NCI-H1436 (cell line): ENCODE measurements at regions not wholly inside any gene's neighbourhood (a gene's known extent, or its start where the extent isn't known, plus 50 kb on each side); places are given as distances from the start of the nearest gene placed in this dataset.

Source experiments
- DNase-seq: peaks from one replicate; lab custom pipeline; 2025; lab: John Stamatoyannopoulos, UW

- DNase-seq: no peak
These were observed 62.9 kb upstream of the UGT8 start for GRCh38 chr4:114535725-114536124.

DNA sequence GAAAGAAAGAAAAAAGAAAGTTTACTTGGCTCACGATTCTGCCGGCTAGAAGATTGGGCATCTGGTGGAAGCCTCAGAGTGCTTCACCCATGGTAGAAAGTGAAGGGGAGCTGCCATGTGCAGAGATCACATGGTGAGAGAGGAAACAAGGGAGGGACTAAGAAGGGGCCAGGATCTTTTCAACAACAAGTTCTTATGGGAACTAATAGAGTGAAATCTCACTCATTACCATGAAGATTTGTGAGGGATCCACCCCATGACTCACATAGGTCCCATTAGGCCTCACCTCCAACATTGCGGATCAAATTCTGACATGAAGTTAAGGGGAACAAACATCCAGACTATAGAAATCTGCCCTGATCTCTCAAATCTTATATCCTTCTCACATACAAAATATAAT lies 61.3 kb upstream of the UGT8 start:
- no peak for DNase-seq

- no peak for DNase-seq
These were observed 60.5 kb upstream of the UGT8 start for GRCh38 chr4:114538012-114538617.

DNA sequence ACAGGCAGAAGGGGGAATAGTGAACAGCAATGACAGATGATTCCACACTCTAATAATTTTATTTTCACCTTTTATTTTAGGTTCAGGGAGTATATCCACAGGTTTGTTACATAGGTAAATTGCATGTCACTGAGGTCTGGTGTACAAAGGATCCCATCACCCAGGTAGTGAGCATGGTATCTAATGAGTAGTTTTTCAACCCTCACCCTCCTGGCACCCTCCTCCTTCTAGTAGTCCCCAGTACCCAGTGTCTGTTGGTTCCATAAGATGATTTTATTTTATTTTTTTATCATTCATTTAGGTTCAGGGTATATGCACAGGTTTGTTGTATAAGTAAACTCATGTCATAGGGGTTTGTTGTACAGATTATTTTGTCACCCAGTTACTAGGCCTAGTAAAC lies 58.6 kb upstream of the UGT8 start:
- no peak for DNase-seq

DNA sequence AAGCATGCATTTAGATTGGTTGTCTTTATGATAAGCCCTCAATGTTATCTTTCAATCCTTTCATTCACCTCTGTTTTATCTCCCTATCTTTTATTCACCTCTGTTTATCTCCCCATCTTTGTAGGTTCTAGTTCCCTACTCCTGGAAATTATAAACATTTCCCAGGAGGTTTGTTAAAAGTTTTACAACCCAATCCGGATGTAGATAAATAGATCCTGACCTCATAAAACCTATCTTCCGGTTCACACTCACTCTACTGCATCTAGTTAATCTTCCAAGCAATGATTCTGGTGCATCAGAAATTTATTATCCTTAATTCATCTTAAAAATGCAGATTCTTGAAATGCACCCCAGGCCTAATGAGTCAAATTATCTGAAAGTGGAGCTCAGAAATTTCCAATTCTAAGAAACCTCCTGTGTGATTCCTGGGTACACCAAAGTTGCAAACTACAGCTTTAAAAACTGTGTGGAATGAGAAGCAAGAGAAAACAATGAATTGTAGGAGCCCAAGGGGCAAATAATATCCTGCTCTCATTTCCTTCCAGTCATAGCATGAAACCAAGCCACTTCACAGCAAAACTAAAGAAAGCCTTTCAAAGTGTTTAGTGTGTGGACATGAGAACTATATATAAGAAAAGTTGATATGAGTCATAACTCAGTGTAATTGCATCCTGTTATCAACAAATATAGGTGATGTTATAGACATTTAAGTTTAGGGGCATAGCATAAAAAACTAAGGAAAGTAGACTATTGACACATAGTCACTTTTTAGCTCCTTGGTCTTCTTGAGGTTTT lies 51.1 kb upstream of the UGT8 start:
- DNase-seq: no peak
